SW480 (cell line): ENCODE measurements at regions not wholly inside any gene's neighbourhood (a gene's known extent, or its start where the extent isn't known, plus 50 kb on each side); places are given as distances from the start of the nearest gene placed in this dataset.
"Not testable (repeated sequence)": the region's sequence is repeated elsewhere in the genome, so short reads cannot be mapped to it uniquely, and the experiment has no call there.

Experiments
- DNase-seq: peaks from one replicate; pipeline ENCODE4 v3.0.0-alpha.2; 2016; ENCODE audit warnings: low spot score

DNA sequence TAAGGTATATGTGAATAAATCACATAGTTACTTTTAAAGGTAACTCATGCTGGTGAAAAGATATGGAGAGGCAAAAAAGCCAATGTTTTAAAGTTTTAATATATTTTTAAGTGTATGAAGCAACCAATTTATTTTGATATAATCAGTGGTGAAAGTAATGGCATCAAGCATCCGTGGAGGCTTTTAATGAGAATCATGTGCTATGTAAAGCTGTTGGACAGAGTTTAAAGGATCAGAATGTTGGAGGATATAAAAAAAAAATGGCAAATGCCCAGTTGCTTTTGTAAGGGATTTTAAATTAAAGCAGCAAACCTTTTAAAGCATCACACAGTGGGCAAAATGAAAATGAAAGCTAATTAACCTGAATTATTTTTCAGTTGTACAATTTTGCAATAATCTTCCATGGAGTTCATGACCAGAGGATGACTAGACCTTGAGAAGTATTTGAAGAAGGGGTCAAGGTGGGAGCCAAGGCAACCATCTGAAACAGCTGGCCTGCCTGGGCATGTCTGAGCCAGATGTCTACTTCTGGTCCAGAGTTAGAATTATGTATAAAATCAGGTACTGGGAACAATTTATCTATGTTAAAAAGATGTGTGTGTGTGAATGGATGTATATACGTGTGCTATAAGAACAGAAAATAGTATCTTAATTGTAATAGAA is 1007.9 kb downstream of the LTN1 start:
- not testable (repeated sequence) for DNase-seq

DNA sequence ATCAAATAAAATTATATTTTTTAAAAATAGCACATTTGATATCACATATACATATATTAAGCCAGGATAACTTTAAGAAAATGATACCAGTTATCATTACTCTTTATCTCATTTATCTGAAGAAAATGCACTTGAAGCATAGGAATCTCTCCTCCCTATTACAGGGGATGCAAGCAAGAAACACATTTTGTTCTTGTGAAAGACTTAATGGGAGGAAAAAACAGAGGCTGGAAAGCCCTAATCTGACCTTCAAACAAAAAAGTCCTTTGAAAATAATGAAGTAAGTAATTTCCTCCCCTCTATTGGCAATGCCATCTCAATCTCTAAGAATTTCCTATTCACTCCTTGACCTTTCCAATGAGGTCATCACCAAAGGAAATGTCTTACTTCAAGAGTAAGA is 1012.6 kb upstream of the ADAMTS5 start:
- DNase-seq, result not testable (repeated sequence)

DNA sequence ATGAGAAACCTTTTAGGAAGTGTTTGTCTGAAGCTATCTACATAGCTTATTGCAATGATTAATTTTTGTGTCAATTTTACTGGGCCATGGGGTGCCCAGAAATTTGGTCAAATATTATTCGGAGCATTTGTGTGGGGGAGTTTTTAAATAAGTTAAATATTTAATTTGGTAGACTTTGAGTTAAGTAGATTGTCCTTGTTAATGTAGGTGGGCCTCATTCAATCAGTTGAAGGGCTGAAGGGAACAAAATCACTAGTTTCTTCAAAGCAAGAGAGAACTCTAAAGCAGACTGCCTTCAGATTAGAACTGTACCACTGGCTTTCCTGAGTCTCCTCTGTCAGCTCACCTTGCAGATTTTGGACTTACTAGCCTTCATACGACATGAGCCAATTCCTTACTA is 1008.6 kb upstream of the ADAMTS5 start:
- no peak for DNase-seq

DNA sequence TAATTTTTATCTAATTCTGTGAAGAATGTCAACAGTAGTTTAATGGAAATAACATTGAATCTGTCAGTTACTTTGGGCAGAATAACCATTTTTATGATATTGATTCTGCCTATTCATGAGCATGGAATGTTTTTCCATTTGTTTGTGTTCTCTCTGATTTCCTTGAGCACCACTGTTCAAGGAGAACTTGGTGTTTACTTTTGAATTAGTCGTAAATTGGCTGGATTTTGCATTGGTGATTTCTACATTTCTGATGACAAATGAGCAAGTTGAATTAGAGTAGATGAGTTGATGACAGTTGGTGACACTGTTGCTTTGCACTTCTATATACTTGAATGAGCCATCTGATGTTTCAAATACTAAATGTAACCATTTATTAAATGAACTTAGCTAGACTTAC is 1007.3 kb upstream of the ADAMTS5 start:
- not testable (repeated sequence) for DNase-seq

DNA sequence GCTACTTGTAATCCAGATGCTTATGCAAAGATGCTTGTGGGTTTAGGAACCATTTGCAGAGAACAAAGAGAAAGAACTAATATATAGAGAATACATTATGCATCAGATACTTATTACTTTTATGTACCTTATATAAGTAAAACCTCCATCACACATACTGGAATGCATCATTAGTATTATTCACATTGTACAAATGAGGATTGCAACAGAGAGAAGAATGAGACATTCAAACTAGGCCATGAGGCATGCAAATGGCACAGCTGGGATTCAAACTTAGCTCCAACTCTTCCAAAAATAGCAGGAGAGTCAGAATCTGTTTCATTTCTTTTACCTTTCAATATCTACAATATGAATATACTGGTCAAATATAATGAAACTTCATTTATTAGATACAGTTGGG is 1001.4 kb upstream of the ADAMTS5 start:
- not testable (repeated sequence) for DNase-seq

DNA sequence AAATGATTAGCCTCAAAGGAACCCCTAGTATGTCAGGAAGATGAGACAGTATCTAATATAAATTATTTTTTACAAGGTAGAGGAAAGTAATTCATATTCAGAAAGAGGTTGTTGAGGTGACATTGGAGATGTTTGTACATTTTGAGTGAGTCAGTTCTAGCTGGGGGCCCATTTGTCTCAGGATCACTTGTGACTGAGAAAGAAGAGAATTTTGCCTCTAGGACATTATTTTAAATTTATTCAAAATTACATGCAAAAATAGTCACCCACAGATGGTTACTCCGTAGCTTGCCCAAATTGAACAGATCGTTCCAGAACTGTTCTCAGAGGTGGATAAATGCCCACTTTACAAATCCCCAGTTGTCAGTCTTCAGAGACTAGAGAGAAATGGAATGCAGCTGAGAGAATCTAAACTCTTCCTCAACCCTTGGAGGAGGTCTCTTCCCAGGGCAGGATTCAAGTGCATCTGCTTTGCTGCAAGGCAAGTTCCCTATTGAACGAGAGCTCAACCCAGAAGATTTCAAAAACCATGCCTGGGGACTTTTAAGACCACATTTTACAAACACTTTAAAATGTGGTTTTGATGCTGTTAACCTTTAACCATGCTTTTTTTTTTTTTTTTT is 987.8 kb upstream of the ADAMTS5 start:
- no peak for DNase-seq

DNA sequence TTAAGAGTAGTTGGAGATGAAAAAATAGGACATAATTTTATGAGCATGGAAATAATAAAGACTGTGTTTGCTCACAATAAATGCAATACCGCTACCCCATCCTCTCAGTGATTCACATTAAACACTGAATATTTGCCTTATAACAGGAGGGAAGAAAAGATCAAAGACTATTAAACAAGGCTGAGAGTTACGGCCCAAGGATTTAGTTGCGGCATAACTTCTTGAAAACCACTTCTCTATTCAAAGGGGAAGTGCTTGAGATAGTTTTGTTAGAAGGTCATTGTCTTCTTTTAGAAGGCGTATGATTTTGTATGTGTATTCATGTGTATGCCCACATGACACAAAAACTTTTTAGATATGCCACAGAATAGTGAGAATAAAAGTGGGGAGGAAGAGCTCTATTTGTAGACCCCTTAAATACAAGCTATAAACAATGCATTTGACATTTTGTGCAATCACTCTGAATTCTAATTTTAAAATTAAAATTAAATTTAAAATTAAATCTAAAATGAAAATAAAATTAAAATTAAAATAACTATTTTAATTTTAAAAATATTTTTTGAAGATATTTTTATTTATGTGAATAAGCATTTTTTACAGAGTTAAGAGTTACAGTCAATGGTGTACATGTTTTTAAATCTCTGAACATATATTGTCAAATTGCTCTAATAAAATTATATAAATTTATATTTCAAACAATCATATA is 986.6 kb upstream of the ADAMTS5 start:
- DNase-seq, result no peak

DNA sequence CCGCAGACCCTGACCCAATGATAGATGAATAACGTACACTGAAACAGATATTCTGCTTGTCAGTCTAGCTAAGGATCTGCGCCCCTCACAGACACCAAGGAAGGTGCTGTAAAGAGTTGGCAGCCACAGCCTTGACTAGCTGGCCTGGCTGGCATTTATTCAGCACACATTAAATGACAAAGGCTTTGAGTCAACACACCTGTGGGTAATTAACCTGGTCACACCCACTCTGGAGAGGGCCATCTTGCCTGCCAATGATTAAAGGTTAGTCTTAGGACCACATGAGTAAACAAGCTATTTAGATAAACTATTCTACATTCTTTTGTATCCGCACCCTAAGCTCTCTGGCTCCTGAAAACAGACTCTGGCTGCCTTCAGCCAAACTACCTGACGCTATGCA is 982.2 kb upstream of the ADAMTS5 start:
- DNase-seq, result peak; percentile 9

DNA sequence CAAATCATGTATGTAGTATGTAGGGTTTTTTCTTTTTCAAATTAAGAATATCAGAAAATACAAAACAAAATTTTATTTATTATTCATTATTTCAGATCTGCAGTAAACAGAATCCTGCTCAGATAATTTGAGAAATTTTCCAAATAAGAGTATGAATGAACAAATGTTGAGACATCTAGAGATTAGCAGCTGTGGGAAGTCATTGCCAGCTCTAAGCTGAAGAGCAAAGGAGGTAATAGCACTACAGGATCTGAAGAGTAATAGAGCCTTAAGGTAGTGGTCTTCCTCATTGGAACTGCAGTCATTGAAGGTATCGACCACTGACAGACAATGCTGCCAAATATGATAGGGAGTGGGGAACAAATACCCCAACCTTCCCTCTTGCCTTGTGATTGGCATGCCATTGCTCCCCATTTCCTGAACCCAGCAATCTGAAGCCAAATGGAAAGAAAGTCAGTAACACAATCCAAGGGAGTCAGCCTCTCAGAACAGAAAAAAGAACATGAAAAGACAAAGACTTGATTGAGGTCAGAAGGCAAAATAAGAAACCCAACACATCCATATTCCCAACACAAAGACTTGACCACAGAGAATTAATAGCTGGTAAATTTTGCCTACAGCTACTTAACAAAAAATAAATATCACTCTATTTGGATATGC is 963.4 kb upstream of the ADAMTS5 start:
- DNase-seq, result not testable (repeated sequence)

DNA sequence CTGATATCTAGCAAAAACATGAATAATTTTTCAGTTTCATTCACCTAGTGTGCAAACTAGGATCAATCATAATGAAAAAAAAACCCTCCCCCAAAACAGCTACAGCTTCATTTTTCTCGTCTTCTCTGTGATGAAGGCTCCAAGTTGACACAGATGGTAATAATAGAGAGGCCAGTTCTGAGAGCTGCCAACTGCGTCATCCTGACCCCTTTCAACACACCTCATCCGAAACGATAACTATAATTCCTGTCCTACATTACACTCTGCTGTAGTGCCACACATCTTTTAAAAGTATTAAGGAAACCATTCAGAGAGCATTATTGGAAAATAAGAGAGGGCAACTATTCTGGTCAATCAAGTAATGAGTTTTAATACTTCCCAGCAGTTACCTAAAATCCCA is 962.3 kb upstream of the ADAMTS5 start:
- not testable (repeated sequence) for DNase-seq

DNA sequence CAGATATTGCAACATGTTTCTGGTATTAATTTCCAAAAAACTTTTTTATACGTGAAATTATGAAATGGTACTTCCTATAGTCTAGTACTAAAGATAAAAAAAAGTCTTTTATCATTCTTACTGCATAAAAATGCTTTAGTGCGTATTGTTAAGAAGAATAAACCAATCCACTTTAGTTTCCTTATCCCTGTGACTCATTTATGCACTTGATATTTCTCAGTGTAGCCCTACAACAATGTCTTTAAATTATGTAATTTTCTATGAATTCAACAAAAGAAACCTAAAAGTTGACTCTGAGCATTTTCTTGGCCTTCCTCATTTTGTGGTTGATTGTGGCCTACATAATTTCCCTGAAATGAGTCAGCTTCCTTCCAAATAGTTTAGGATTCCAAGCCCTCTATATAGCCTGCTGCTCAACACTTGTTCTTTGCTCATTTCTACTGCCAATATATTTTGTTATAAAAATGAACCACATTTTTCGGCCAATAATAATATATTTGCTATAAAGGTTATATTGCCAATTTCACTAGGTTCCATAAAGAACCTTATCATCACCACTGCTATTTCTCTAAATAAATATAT is 961.7 kb upstream of the ADAMTS5 start:
- not testable (repeated sequence) for DNase-seq

DNA sequence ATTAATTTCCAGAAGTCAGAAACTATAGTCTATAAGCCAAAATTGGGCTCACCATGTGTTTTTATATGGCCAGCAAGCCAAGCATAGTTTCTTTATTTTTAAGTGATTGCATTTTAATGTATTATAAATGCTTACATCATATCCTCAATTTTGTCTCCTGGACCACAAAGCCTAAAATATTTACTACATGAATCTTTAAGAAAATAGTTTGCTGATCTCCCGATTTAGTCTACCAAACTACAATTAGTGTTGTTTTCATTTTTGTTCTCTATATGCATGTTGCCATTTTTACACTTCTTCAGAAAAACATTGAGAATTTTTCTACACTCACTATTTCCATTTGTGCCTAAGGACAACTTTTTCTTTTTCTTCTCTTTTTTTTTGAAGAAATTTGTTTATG is 954.5 kb upstream of the ADAMTS5 start:
- DNase-seq, result not testable (repeated sequence)

DNA sequence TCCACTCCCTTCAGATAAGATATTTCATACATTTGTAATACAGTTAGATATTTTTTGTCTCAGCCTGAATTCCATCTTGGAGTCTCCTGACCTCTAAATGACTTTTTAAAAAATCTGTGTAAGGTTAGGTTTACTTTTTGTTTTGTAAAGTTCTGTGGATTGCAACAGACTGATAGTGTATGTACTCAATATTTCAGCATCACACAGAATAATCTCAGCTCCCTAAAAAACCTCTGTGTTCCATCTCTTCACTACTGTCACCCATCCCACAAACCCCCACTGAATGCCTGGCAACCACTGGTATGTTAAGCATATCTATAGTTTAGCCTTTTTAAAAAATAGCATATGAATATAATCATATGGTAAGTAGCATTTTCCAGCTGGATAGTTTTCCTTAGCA is 951.1 kb upstream of the ADAMTS5 start:
- DNase-seq, result not testable (repeated sequence)

DNA sequence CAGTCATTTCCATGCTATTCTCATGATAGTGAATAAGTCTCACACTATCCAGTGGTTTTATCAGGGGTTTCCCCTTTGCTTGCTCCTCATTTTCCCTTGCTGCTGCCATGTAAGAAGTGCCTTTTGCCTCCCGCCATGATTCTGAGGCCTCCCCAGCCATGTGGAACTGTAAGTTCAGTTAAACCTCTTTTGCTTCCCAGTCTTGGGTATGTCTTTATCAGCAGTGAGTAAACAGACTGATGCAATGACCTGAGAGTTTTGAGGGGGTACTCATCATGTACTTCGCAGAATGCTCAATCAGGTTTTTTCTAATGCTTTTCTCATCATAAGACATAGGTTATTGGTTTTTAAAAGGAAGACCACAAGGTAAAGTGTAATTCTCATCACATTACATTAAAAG is 949.4 kb upstream of the ADAMTS5 start:
- not testable (repeated sequence) for DNase-seq

DNA sequence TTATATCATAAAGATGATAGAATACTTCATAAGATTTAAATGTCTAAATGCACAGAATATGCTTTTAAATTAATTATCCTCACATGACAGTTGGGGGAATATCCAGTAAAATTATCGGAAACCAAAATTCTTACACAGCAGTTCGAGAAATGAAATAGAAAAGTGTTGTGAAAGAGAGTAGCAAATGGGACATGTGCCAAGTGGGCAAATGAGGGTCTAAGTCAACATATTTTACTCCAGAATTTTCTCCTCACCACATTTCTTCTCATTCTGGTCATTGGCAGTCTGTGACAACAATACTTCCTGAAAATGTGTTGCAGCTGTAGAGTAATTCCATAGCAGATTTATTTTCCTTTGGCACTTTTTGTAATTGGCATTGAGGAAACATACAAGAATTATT is 945.2 kb upstream of the ADAMTS5 start:
- DNase-seq, result not testable (repeated sequence)

DNA sequence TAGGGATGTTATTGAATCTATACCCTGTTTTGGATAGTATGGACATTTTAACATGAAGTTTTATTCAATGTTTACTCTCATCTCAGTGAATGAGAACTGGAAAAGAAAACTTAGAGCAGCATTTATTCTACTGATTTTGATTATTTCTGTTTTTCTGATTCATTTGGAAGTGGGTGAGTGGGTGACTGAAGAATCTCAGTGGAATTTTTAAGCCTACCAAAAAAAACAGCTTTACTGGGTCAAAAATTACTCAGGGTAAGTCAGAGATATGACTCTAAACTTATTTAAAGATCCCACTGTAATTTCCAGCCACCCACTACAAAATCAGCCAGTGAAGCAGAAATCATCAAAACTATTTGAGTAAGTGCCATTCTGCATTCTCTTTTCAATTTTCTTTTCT is 942.6 kb upstream of the ADAMTS5 start:
- DNase-seq, result not testable (repeated sequence)

DNA sequence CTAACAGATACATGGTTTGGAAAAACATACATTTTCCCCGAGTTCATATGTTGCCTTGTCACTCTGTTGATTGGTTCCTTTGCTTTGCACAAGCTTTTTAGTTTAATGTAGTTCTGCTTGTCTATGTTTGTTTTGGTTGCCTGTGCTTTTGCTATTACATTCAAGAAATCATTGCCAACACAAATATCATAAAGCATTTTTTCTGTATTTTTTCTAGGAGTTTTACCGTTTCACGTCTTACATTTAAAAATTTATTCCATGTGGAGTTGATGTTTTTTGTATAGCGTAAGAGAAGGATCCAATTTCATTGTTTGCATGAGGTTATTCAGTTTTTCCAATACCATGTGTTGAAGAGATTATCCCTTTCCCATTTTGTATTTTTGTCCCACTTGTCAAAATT is 941.9 kb upstream of the ADAMTS5 start:
- DNase-seq, result not testable (repeated sequence)

DNA sequence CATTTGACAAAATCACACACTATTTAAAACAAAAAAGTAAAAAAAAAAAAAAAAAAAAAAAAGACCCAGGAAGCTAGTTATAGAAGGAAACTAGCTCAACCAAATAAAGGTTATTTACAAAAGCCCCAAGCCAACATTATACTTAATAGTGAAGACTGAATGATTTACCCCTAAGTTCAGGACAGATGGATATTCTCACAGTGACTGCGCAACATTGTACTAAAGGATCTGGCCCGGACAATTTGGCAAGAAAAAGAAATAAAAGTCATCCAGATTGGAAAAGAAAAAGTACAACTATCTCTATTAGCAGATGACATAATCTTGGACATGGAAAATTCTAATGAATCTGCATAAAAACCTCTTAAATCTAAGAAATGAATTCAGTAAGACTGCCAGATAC is 936.0 kb upstream of the ADAMTS5 start:
- not testable (repeated sequence) for DNase-seq

DNA sequence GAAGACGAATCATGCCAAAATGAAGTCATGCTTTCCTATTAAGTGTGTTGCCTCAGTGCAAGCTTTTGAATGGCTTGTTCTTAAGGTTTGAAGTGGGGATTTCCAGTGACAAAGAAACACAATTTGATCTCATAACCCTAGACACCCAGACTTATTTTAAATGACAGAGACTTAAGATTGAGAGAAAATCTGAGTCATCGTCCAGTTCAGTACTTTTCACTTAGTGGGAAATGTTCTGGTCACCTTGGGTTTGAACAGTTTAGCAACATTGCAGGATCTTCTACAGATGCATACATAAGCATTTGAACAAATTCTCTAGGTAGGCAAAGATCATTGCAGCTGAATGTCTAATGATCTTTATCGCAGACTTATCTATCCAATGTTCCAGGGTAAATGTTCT is 926.7 kb upstream of the ADAMTS5 start:
- not testable (repeated sequence) for DNase-seq

DNA sequence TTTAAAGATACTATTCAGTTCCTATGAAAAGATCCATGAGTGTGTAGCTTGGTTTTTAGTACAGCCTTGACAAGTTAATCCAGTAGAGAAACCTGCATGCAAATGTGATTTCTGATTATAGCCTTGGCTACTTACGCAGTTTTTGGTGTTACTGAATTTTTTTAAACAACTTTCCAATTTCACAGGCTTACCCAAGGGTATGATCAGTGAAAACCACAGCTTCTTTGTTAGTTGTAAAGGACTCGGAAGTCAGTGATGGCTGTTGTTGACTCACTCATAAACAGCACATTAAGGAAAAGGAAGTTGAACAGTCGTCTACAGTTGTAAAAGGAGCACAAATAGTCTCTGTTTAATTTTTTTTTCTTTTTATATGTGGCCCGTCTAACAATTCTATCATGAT is 924.6 kb upstream of the ADAMTS5 start:
- DNase-seq, result not testable (repeated sequence)

DNA sequence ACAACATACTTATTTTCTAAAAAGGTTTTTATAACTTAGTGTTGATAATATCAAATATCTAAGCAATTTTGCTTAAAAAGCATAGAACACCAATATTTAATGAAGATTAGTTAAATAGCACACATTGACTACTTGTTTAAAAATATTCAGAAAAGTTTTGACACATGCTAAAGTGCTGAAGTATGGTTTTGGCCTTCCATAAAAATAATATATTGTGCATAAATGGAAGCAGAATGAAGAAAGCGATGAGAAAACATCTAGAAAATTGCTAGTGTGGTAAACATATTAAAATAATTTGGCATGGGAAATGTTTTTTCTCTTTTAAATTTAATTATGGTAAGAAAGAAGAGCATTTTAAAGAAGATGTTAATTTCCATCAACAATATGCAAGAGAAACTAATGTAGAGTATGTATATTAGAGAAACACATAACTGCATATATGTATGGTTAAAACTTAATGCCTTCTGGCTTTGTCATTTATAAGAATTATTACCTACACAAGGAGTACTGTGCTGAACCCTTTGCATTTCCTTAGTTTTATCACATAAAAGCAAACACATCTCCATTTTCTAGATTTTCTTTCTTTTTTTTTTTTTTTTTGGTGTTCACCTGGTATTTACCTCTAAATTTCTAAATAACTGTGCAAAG is 921.0 kb upstream of the ADAMTS5 start:
- not testable (repeated sequence) for DNase-seq

DNA sequence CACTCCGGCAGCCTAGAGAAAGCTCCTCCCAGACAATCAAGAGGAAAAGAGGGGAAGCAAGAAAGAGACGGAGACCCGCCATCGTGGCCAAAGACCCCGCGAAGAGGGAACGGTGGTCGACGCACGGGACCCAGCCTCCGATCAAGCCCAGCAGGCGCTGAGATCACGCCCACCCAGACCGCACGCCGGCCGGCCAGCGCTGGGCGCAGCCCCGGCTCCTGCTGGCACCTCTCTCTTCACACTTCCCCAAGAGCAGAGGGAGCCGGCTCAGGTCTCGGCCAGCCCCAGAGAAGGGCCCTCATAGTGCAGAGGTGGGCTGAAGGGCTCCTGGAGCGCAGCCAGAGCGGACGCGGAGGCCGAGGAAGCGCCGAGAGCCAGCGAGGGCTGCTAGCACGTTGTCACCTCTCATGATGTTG is 918.4 kb upstream of the ADAMTS5 start:
- no peak for DNase-seq
